ENCODE measurements at regions not wholly inside any gene's neighbourhood (a gene's known extent, or its start where the extent isn't known, plus 50 kb on each side); places are given as distances from the start of the nearest gene placed in this dataset.

DNA sequence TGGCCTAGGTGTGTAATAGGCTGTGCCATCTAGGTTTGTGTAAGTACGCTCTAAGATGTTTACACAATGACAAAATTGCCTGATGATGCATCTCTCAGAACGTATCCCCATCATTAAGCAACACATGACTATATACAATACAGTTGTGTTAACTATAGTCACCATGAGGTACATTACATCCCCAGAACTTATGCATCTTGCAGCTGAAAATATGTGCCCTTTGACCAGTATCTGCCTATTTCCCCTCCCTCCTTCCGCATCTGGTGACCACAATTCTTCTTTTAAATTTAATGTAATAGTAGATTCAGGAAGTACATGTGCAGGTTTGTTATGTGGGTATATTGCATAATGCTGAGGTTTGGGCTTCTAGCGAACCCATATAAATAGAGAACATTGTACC lies 239.8 kb upstream of the IL1RAPL1 start:
- CTCF ChIA-PET: no interaction called here
- DNase-seq (ENCODE audit: extremely low spot score): no peak
- TF ChIP-seq, protein P1, sequence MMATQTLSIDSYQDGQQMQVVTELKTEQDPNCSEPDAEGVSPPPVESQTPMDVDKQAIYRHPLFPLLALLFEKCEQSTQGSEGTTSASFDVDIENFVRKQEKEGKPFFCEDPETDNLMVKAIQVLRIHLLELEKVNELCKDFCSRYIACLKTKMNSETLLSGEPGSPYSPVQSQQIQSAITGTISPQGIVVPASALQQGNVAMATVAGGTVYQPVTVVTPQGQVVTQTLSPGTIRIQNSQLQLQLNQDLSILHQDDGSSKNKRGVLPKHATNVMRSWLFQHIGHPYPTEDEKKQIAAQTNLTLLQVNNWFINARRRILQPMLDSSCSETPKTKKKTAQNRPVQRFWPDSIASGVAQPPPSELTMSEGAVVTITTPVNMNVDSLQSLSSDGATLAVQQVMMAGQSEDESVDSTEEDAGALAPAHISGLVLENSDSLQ (IDR thresholded peaks at IDR 0.05): no peak

DNA sequence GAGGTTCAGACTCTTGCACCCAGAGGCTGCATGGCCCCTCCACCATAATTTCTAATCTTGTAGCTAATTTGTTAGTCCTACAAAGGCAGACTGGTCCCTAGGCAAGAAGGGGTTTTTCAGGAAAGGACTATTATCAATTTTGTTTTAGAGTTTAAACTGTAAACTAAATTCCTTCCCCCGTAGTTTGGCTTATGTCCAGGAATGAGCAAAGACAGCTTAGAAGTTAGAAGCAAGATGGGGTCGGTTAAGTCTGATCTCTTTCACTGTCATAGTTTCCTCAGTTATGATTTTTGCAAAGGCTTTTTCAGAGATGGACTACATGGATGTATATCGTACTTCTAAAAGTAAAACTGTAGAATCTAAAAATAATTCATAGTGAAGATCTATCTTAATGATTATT lies 258.1 kb upstream of the IL1RAPL1 start:
- CTCF ChIA-PET: no interaction called here

More for the DNA sequence above, 239.8 kb upstream of the IL1RAPL1 start:
- POLR2A ChIA-PET: no interaction called here

DNA sequence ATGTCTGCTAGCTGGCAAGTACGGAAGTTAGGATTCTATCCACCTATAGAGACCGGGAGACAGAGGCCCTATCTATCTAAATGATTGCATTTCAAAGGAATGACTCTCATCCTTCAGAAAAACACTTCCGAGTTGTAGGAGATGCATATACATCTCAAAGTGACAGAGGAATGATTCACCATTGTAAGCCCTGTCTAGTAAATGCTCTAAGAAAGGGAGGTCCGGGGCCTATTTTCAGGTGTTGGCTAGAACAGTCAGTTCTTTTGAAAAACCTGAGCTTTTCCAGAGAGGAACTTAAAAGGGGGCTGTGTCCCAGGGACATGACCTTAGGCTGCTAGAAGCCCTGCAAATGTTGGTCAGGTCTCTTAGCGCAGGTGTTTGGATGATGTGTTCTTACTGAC lies 262.9 kb upstream of the IL1RAPL1 start:
- CTCF ChIA-PET: no interaction called here
- no peak for TF ChIP-seq SUZ12 (IDR thresholded peaks at IDR 0.05)
- TF ChIP-seq FOXK2 (IDR thresholded peaks at IDR 0.05): no peak
- no peak for TF ChIP-seq FOXM1 (IDR thresholded peaks at IDR 0.05; ENCODE audit: borderline replicate concordance)
- no peak for TF ChIP-seq L3MBTL2 (conservative IDR thresholded peaks at IDR 0.05)
- TF ChIP-seq, protein P1 (IDR thresholded peaks at IDR 0.05): no peak
- TF ChIP-seq FOXA1 (IDR thresholded peaks at IDR 0.05): no peak
- POLR2A ChIA-PET: no interaction called here
- no peak for DNase-seq (ENCODE audit: extremely low spot score)

More for the DNA sequence above, 258.1 kb upstream of the IL1RAPL1 start:
- POLR2A ChIA-PET: no interaction called here
- no peak for DNase-seq (ENCODE audit: extremely low spot score)
- TF ChIP-seq NFRKB (IDR thresholded peaks at IDR 0.05) (no peak), ZNF384 (IDR thresholded peaks at IDR 0.05) (no peak), FOXA1 (IDR thresholded peaks at IDR 0.05) (no peak), BHLHE40 (IDR thresholded peaks at IDR 0.05; ENCODE audit: borderline replicate concordance) (no peak), HDGF (IDR thresholded peaks at IDR 0.05; ENCODE audit: borderline replicate concordance) (no peak)

DNA sequence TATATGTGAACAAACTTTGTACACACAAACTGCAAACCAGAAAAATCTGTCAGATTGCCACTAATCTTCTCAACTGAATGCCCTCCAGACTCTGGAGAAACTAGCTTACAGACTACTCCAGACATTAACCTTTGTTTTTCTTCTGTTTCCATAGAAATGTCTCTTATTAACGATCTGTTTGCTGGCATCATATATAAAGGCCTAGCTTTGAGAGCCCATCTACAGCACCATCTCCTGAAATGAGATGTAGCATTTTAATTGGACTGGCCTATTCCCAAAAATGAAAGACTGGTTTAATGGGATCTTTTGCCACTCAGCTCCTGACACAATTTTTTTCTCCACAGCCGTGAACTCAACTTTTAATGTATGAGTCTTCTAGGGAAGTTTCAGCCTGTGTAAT lies 266.0 kb upstream of the IL1RAPL1 start:
- TF ChIP-seq SUZ12 (IDR thresholded peaks at IDR 0.05): no peak
- no peak for TF ChIP-seq CTBP1 (IDR thresholded peaks at IDR 0.05; ENCODE audit: borderline replicate concordance)
- no peak for TF ChIP-seq ZNF384 (IDR thresholded peaks at IDR 0.05)
- TF ChIP-seq, protein P1 (IDR thresholded peaks at IDR 0.05): no peak
- TF ChIP-seq HDGF (IDR thresholded peaks at IDR 0.05; ENCODE audit: borderline replicate concordance): no peak
- no peak for TF ChIP-seq SP1 (IDR thresholded peaks at IDR 0.05)
- TF ChIP-seq ELF4 (IDR thresholded peaks at IDR 0.05): no peak
- TF ChIP-seq L3MBTL2 (conservative IDR thresholded peaks at IDR 0.05): no peak
- no peak for TF ChIP-seq BHLHE40 (IDR thresholded peaks at IDR 0.05; ENCODE audit: borderline replicate concordance)
- no peak for TF ChIP-seq FOXA1 (IDR thresholded peaks at IDR 0.05)
- no peak for TF ChIP-seq TARDBP (IDR thresholded peaks at IDR 0.05)
- TF ChIP-seq ARNT (IDR thresholded peaks at IDR 0.05): no peak
- TF ChIP-seq FOXK2 (IDR thresholded peaks at IDR 0.05): no peak
- TF ChIP-seq NFRKB (IDR thresholded peaks at IDR 0.05): no peak
- TF ChIP-seq FOXM1 (IDR thresholded peaks at IDR 0.05; ENCODE audit: borderline replicate concordance): no peak
- TF ChIP-seq LEF1 (IDR thresholded peaks at IDR 0.05; ENCODE audit: borderline replicate concordance): no peak
- ChIA-PET CTCF (no interaction called here), POLR2A (no interaction called here)
- no peak for DNase-seq (ENCODE audit: extremely low spot score)

DNA sequence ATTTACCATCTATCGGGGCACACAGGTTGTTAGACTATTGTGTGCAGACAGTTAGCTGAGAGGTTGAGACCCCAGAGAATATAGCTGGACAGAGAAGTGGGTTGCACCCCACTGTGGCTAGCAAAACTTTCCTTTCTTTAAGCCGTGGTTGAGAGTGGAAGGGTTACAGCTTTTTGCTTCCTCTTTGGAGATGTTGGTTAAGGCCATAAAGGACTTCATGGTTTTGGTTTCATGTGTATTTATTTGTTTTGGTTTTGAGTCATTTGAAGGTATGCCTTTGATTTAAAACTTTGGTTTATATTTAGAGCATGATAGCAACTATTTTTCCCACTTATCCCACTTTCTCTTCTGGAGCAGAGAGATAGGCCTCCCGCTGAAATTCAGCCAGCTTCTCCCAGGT lies 274.3 kb upstream of the IL1RAPL1 start:
- ChIA-PET POLR2A (no interaction called here), CTCF (no interaction called here)
- TF ChIP-seq SUZ12 (IDR thresholded peaks at IDR 0.05) (no peak), TARDBP (IDR thresholded peaks at IDR 0.05) (no peak), ELF4 (IDR thresholded peaks at IDR 0.05) (no peak), FOXM1 (IDR thresholded peaks at IDR 0.05; ENCODE audit: borderline replicate concordance) (no peak), FOXA1 (IDR thresholded peaks at IDR 0.05) (no peak), ZNF384 (IDR thresholded peaks at IDR 0.05) (no peak), CTBP1 (IDR thresholded peaks at IDR 0.05; ENCODE audit: borderline replicate concordance) (no peak), L3MBTL2 (conservative IDR thresholded peaks at IDR 0.05) (no peak), LEF1 (IDR thresholded peaks at IDR 0.05; ENCODE audit: borderline replicate concordance) (no peak), ARNT (IDR thresholded peaks at IDR 0.05) (no peak), FOXK2 (IDR thresholded peaks at IDR 0.05) (no peak), BHLHE40 (IDR thresholded peaks at IDR 0.05; ENCODE audit: borderline replicate concordance) (no peak), SP1 (IDR thresholded peaks at IDR 0.05) (no peak), HDGF (IDR thresholded peaks at IDR 0.05; ENCODE audit: borderline replicate concordance) (no peak), NFRKB (IDR thresholded peaks at IDR 0.05) (no peak)
- TF ChIP-seq, protein P1 (IDR thresholded peaks at IDR 0.05): no peak
- DNase-seq (ENCODE audit: extremely low spot score): no peak

DNA sequence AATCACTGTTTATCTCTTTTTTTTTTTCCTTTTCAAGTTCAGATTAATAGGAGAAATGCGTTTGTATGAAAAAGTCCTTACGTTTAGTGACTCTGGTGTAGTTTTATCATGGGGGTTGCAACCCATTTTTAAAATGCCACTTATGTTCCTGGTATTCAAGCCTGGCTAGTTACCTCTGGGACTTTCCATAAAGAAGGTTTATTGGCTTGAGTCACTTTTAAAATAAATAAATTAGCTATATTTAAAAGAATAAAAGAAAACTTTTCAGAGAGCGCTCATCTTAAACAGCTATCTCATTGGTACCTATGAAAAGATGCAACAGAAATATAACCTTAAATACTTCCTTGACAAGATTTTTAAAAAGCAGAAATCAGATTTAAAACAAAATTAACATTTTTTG lies 275.0 kb upstream of the IL1RAPL1 start:
- CTCF ChIA-PET: no interaction called here
- POLR2A ChIA-PET: no interaction called here
- no peak for DNase-seq (ENCODE audit: extremely low spot score)
- TF ChIP-seq HDGF (IDR thresholded peaks at IDR 0.05; ENCODE audit: borderline replicate concordance): no peak
- TF ChIP-seq ELF4 (IDR thresholded peaks at IDR 0.05): no peak
- TF ChIP-seq SUZ12 (IDR thresholded peaks at IDR 0.05): no peak
- no peak for TF ChIP-seq FOXM1 (IDR thresholded peaks at IDR 0.05; ENCODE audit: borderline replicate concordance)
- TF ChIP-seq L3MBTL2 (conservative IDR thresholded peaks at IDR 0.05): no peak

DNA sequence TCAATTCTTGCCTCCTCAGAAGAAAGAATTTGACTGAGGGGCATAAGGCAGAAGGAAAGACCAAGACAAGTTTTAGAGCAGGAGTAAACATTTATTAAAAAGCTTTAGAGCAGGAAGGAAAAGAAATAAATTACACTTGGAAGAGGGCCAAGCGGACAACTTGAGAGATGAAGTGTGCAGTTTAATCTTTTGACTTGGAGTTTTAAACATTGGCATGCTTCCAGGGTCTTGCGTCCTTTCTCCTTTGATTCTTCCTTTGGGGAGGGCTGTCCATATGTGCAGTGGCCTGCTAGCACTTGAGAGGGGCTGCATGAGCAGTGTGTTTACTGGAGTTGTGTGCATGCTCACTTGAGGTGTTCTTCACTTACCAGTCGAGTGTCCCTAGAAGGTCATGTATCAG lies 275.8 kb upstream of the IL1RAPL1 start:
- TF ChIP-seq HDGF (IDR thresholded peaks at IDR 0.05; ENCODE audit: borderline replicate concordance) (no peak), CTBP1 (IDR thresholded peaks at IDR 0.05; ENCODE audit: borderline replicate concordance) (no peak), ARNT (IDR thresholded peaks at IDR 0.05) (no peak), ELF4 (IDR thresholded peaks at IDR 0.05) (no peak), FOXK2 (IDR thresholded peaks at IDR 0.05) (no peak), NFRKB (IDR thresholded peaks at IDR 0.05) (no peak), SUZ12 (IDR thresholded peaks at IDR 0.05) (no peak), ZNF384 (IDR thresholded peaks at IDR 0.05) (no peak), TARDBP (IDR thresholded peaks at IDR 0.05) (no peak), LEF1 (IDR thresholded peaks at IDR 0.05; ENCODE audit: borderline replicate concordance) (no peak), SP1 (IDR thresholded peaks at IDR 0.05) (no peak), L3MBTL2 (conservative IDR thresholded peaks at IDR 0.05) (no peak), FOXA1 (IDR thresholded peaks at IDR 0.05) (no peak), FOXM1 (IDR thresholded peaks at IDR 0.05; ENCODE audit: borderline replicate concordance) (no peak), BHLHE40 (IDR thresholded peaks at IDR 0.05; ENCODE audit: borderline replicate concordance) (no peak)
- TF ChIP-seq, protein P1 (IDR thresholded peaks at IDR 0.05): no peak
- ChIA-PET CTCF (no interaction called here), POLR2A (no interaction called here)
- DNase-seq (ENCODE audit: extremely low spot score): no peak

All from HEK293T (cell line).